C4-2B (cell line): ENCODE measurements at regions not wholly inside any gene's neighbourhood (a gene's known extent, or its start where the extent isn't known, plus 50 kb on each side); places are given as distances from the start of the nearest gene placed in this dataset.

Experiments
- CTCF ChIP-seq: fragments of 450-650 bp; conservative IDR thresholded peaks from 2 replicates; pipeline ENCODE4 v1.5.1; 2017; ENCODE audit warnings: mild to moderate bottlenecking
- ZFX ChIP-seq: fragments of 450-650 bp; IDR thresholded peaks from 2 replicates; pipeline ENCODE4 v1.6.1; 2017

GRCh38 chr6:43932259-43933147 lies 162.5 kb downstream of the VEGFA start:
- TF ChIP-seq CTCF (no peak), ZFX (no peak)
